ENCODE measurements at regions not wholly inside any gene's neighbourhood (a gene's known extent, or its start where the extent isn't known, plus 50 kb on each side); places are given as distances from the start of the nearest gene placed in this dataset.

DNA sequence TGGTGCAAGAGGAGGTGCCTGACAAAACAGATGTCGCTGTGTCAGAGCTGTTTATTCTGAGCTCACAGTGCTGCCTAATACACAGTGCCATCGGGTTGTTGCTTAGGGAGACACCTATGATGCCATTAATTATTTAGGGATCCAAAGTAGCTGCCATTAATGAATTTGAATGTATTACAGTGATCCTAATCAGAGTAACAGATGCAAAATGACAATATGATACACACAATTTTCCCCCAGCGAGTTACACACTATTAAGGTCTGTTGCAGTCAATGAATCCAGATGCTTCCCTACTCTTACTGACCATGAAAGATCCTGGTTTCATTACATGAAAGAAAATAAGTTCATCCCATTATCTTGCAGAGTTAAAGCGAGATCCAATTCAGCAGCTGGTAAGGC, 91.3 kb downstream of the RWDD3 start:
- 0 out of 2 replicates have a peak, but pooled peaks cover 2% of the 10 kb centered on the region for H3K27me3 Mint-ChIP-seq (ENCODE audit: insufficient read depth)
- no peaks in the 10 kb centered on the region for H3K9me3 Mint-ChIP-seq
- no peak for DNase-seq
- H3K4me1 Mint-ChIP-seq (ENCODE audit: low read depth), result no peaks in the 10 kb centered on the region
- H3K36me3 Mint-ChIP-seq (ENCODE audit: low read depth), result no peaks in the 10 kb centered on the region
- TF ChIP-seq, protein P1, sequence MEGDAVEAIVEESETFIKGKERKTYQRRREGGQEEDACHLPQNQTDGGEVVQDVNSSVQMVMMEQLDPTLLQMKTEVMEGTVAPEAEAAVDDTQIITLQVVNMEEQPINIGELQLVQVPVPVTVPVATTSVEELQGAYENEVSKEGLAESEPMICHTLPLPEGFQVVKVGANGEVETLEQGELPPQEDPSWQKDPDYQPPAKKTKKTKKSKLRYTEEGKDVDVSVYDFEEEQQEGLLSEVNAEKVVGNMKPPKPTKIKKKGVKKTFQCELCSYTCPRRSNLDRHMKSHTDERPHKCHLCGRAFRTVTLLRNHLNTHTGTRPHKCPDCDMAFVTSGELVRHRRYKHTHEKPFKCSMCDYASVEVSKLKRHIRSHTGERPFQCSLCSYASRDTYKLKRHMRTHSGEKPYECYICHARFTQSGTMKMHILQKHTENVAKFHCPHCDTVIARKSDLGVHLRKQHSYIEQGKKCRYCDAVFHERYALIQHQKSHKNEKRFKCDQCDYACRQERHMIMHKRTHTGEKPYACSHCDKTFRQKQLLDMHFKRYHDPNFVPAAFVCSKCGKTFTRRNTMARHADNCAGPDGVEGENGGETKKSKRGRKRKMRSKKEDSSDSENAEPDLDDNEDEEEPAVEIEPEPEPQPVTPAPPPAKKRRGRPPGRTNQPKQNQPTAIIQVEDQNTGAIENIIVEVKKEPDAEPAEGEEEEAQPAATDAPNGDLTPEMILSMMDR (IDR thresholded peaks at IDR 0.05), result no peak
- no peak overlapping the region for H3K27ac Mint-ChIP-seq
- no peak overlapping the region for H3K4me3 Mint-ChIP-seq

DNA sequence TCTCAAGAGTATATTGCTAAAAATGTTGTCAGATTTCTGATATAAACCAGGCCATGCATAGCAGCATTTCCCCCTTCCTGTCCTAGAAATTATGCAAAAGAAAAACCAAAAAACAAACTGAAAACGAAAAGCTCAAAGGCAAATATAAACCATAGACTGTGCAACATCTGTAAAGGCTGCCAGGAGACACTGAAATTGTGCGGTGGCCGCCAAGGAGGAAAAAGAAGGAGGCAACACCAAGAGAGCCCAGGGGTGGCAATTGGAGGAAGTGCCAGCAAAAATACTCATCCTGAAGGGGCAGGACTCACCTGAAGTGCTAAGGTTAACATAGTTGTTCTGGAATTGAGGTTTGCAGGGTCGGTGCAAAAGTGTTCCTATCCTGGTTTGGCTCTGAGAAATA, 92.0 kb downstream of the RWDD3 start:
- H3K36me3 Mint-ChIP-seq (ENCODE audit: low read depth), result no peaks in the 10 kb centered on the region
- no peaks in the 10 kb centered on the region for H3K9me3 Mint-ChIP-seq
- no peak overlapping the region for H3K27ac Mint-ChIP-seq
- H3K4me1 Mint-ChIP-seq (ENCODE audit: low read depth), result no peaks in the 10 kb centered on the region
- H3K27me3 Mint-ChIP-seq (ENCODE audit: insufficient read depth), result peaks cover 2% of the 10 kb centered on the region; the same call in 1 of the 2 replicates
- TF ChIP-seq, protein P1 (IDR thresholded peaks at IDR 0.05), result no peak
- DNase-seq, result no peak
- no peak overlapping the region for H3K4me3 Mint-ChIP-seq

GRCh38 chr1:95332754-95333153, 98.7 kb downstream of the RWDD3 start:
- Mint-ChIP-seq H3K4me1 (ENCODE audit: low read depth) (no peaks in the 10 kb centered on the region), H3K27me3 (ENCODE audit: insufficient read depth) (peaks cover 1% of the 10 kb centered on the region), H3K27ac (no peak overlapping the region), H3K36me3 (ENCODE audit: low read depth) (no peaks in the 10 kb centered on the region), H3K9me3 (no peaks in the 10 kb centered on the region; the same call in 1 of the 2 replicates), H3K4me3 (no peak overlapping the region)
- TF ChIP-seq, protein P1 (IDR thresholded peaks at IDR 0.05), result no peak
- DNase-seq, result no peak

GRCh38 chr1:95339377-95339776, 105.4 kb downstream of the RWDD3 start:
- H3K9me3 Mint-ChIP-seq, result peaks cover 4% of the 10 kb centered on the region
- H3K27me3 Mint-ChIP-seq (ENCODE audit: insufficient read depth), result peaks cover 1% of the 10 kb centered on the region; the same call in 1 of the 2 replicates
- DNase-seq, result no peak
- H3K27ac Mint-ChIP-seq, result no peak overlapping the region
- no peaks in the 10 kb centered on the region for H3K4me1 Mint-ChIP-seq (ENCODE audit: low read depth)
- TF ChIP-seq, protein P1 (IDR thresholded peaks at IDR 0.05), result no peak
- H3K36me3 Mint-ChIP-seq (ENCODE audit: low read depth), result no peaks in the 10 kb centered on the region
- no peak overlapping the region for H3K4me3 Mint-ChIP-seq

DNA sequence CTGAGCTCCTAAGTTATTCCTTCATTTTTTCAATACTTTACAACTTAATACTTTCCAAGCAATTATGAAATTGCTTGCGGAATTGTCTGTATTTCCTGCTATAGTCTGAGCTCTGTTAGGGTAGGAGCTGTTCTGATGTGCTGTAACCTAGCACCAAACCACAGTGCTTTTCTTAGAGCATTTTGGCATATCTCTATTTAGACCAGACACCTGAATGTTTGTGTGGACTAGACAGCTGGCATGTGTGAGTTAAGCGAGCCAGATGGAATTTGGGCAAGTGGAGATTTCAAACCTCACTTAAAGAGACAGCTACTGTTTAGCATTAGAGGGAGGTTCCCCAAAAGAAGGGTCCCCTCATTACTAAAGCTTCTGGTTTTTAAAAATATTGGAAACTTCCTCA, 106.1 kb downstream of the RWDD3 start:
- DNase-seq, result no peak
- Mint-ChIP-seq H3K27ac (no peak overlapping the region), H3K9me3 (peaks cover 11% of the 10 kb centered on the region), H3K4me3 (no peak overlapping the region), H3K27me3 (ENCODE audit: insufficient read depth) (peaks cover 1% of the 10 kb centered on the region; the same call in 1 of the 2 replicates), H3K4me1 (ENCODE audit: low read depth) (no peaks in the 10 kb centered on the region), H3K36me3 (ENCODE audit: low read depth) (no peaks in the 10 kb centered on the region)
- TF ChIP-seq, protein P1 (IDR thresholded peaks at IDR 0.05), result no peak

DNA sequence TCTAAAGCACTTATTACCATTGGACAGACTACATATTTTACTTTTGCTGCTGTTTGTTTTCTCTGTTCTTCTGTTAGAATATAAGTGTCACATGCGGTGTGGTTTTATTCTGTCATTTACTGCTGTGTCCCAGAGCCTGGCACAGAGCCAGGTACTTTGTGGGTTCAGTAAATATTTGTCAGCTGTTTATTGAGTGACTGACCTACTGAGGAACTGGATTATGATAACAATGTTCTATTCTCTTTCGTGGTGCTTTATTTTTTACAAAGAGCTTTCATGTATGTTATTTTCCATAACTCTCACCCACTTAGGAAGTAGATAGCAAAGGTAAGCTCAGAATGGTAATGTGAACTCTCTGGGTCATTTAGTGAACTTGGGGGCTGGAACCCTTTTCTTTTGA, 118.8 kb downstream of the RWDD3 start:
- no peak for DNase-seq
- TF ChIP-seq, protein P1 (IDR thresholded peaks at IDR 0.05), result no peak
- Mint-ChIP-seq H3K9me3 (peaks cover 19% of the 10 kb centered on the region), H3K4me3 (no peak overlapping the region), H3K27me3 (ENCODE audit: insufficient read depth) (no peaks in the 10 kb centered on the region; the same call in 1 of the 2 replicates), H3K36me3 (ENCODE audit: low read depth) (no peaks in the 10 kb centered on the region), H3K27ac (no peak overlapping the region), H3K4me1 (ENCODE audit: low read depth) (no peaks in the 10 kb centered on the region)
